GM12872 (cell line): ENCODE measurements at regions not wholly inside any gene's neighbourhood (a gene's known extent, or its start where the extent isn't known, plus 50 kb on each side); places are given as distances from the start of the nearest gene placed in this dataset.

ENCODE experiments used
- TF ChIP-seq, protein P1 (sequence below): IDR thresholded peaks from 3 replicates; pipeline ENCODE4 v1.5.1; 2011; ENCODE audit warnings: low read depth, mild to moderate bottlenecking, low read length, moderate library complexity; ENCODE audit not compliant: insufficient read depth

DNA sequence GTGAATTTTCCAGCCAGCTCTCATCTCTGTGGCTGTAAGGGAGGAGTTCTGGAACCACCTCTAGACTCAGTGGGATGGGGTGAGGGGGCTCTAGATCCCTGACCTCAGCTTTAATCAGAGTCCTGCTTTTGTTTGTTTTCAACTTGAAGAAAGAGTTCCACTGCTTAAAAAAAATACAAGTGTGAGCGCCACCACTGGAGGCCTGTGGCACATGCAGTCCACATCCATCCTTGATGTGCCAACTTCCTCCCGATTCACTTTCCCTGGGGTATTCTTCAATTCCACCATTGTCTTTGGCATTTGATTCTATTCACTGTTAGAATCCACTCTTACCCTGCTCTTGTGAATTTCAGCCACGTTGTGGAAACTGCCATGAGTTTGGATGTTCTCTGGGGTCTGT, 62.4 kb upstream of the GJB6 start:
- TF ChIP-seq, protein P1, sequence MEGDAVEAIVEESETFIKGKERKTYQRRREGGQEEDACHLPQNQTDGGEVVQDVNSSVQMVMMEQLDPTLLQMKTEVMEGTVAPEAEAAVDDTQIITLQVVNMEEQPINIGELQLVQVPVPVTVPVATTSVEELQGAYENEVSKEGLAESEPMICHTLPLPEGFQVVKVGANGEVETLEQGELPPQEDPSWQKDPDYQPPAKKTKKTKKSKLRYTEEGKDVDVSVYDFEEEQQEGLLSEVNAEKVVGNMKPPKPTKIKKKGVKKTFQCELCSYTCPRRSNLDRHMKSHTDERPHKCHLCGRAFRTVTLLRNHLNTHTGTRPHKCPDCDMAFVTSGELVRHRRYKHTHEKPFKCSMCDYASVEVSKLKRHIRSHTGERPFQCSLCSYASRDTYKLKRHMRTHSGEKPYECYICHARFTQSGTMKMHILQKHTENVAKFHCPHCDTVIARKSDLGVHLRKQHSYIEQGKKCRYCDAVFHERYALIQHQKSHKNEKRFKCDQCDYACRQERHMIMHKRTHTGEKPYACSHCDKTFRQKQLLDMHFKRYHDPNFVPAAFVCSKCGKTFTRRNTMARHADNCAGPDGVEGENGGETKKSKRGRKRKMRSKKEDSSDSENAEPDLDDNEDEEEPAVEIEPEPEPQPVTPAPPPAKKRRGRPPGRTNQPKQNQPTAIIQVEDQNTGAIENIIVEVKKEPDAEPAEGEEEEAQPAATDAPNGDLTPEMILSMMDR, result peak; percentile 44; the same call in 2 of the 3 replicates

DNA sequence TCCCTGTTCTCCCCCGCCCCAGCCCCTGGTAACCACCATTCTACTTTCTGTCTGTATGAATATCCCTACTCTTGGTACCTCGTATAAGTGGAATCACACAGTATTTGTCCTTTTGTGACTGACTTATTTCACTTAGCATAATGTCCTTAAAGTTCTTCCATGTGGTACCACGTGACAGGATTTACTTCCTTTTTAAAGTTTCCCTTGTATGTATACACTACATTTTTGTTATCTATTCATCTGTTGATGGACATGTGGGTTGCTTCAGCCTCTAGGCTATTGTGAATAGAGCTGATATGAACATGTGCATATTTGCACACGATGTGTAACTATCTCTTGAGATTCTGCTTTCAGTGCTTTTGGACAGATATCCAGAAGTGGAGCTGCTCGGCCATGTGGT, 59.6 kb upstream of the GJB6 start:
- TF ChIP-seq, protein P1, result no peak

DNA sequence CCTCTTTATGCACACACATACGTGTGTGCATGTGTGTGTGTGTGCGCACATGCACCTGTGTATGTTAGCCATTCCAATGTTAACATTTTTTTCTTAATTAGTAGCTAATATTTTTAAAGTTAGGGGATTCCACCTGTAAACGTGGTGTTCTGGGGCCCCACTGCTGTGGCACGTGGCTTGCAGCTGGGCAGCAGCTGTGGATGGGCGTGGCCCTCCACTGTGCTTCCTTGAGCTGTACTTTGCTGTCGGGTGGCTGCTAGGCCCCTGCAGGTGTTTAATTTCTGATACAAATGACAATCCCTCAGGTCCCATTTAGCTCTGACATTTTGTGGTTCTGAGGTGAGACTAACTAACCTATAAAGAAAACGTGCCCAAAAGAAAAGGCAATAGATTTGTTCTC, 58.9 kb upstream of the GJB6 start:
- TF ChIP-seq, protein P1, result no peak

DNA sequence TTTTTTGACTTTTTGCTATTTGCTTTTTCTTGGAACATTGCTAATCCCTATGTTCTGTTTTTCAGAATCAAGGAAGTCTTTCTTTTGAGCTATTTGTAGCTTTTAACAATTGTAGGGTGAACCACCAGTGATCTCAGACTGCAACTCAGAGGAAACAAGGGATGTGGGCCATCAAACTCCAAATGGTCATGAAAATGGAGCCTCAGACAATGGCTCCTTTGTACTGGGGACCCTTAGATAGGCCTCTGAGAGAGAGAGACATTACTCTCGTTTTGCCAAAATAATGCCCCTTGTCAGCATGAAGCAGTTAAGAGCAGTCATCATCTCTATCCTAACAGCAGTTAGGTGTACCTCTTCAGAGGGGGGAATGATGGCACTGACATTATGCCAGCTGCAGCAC, 56.4 kb upstream of the GJB6 start:
- TF ChIP-seq, protein P1, result no peak

DNA sequence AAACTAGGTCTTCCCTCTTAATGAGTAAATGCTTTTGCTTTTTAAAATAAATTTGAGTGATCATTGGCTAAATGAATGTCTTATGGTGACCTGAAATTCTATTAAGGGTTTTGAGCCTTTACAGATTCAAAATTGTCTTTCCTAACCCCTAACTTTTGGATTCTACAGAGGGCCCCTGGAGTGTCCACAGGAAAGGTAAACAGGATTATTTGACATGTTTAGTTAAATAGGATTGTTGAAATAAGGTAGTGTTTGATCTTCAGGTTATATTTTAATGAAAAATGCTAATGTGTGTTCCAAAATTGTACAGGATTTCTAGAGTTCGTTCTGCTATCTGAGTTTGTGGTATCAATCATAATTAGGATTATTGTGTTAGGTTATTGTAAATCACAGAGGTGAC, 55.9 kb upstream of the GJB6 start:
- TF ChIP-seq, protein P1, result no peak

DNA sequence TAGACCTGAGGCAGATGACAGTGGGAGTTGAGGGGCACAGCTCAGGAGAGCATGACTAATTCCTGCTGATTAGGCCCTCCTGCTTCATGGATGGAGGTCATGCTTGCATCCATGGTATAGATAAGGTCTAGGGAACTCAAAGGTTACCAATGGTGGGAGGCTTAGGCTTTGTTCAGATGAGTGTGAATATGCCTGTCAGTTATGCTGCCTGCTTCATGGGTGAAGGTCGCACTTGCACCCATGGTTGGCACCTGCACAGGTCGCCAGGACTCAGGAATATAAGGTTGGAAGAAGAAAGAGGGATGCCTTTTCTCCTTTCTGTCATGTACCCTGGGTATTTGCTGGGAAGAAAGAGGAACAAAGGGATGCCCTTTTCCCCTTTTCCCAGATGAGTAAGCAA, 53.4 kb upstream of the GJB6 start:
- TF ChIP-seq, protein P1, result no peak
